ENCODE measurements at regions not wholly inside any gene's neighbourhood (a gene's known extent, or its start where the extent isn't known, plus 50 kb on each side); places are given as distances from the start of the nearest gene placed in this dataset.

DNA sequence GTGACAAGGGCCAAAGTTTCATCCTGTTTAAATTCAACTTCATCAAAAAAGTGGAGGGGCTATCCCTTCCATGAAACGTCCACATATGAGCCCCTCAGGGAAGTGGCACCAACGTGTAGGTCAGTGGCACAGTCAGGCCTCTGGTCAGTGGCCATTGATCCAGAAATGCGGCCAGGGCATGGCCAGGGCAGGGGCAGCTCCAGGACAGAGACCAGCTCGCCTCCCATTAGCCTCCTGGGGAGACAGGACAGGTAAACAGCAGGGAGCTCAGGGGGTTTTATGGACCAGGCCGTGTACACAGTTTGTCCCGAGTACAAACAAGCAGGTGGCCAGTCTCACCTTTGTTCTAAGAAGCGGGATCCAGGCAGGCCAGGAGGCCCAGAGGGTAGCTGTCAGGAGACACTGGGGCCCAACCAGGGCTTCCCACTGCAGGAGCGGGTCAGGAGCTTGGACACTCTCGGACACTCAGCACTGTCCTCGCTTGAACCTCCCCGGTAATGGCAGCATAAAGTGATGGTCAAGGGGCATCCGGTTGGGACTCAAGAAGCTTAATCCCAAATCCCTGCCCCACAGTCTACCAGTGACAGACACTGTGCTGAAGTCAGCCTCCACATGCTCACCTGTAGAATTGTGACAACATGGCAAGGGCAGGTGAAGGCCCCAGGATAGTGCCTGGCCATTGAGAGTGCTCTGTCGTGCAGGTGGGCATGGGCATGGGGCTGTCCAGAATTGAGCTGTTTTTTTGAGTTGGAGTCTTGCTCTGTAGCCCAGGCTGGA, 144.1 kb upstream of the ERRFI1 start (continued):
- TF ChIP-seq ELK1 (IDR thresholded peaks at IDR 0.05; ENCODE audit: borderline replicate concordance, low read depth, low read length) = no peak
- no peak for TF ChIP-seq POLR2A (IDR thresholded peaks at IDR 0.05; ENCODE audit: low read depth, low read length)

DNA sequence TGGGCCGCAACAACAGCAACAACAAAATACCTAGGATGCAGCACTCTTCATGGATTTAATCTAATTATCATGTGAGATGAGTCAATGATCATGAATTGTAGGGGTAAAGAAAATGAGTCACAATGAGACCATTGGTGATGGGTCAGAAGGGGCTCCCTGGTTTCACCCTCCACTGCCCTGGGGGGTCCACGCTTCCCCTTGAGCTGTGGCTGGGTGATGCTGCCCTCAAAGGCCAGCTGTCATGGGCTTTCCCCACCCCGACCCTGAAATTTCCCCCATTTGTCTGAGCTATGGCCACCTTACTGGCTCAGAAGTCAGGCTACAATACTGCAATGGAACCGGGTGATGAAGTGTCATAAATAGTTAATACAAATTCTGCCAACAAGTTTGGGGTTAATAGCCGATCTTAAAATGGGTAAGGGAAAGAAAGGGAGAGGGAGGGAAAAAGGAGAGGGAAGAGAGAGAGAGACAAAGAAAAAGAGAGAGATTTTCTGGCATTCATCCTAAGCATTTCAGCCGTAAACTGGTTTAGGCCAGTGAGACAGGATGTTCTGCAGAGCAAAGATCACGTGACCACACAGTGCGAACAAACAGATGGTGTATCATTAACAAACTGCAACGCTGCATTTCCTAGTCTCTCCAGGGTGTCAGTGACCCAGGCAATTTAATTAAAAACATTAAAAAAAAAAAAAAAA, 143.4 kb upstream of the ERRFI1 start:
- dilution Hi-C loops (cut with HindIII; ENCODE audit: low sequenced_read_pairs, unreplicated experiment) = no loop called here
- H3K79me1 ChIP-seq (ENCODE audit: low read depth in 1 of 2, low read length in 2 of 2) = no peaks in the 10 kb centered on the region
- H3K9me3 ChIP-seq (ENCODE audit: control insufficient read depth, insufficient read depth, low read length) = no peaks in the 10 kb centered on the region
- peak overlapping the region; percentile 91 for H3K4ac ChIP-seq (ENCODE audit: low read depth, low read length)
- H3K56ac ChIP-seq (ENCODE audit: extremely low read depth, insufficient read depth, low read length) = peak overlapping the region; percentile 21
- peak overlapping the region; percentile 96 for H2BK20ac ChIP-seq (ENCODE audit: low read depth, low read length)
- H2BK15ac ChIP-seq (ENCODE audit: low read depth, low read length) = peak overlapping the region; percentile 89; the same call in 2 of the 3 replicates
- H2AK9ac ChIP-seq (replicated peaks; ENCODE audit: low read depth, low read length, poor library complexity) = peak overlapping the region; percentile 66
- H4K91ac ChIP-seq (ENCODE audit: insufficient read depth, low read depth, low read length) = peak overlapping the region; percentile 79
- BruUV-seq (replicated peaks) = no TSS peak
- peak overlapping the region; percentile 72 for H2AFZ ChIP-seq (replicated peaks; ENCODE audit: low read length, poor library complexity)
- DNase-seq = peak; percentile 89
- H4K20me1 ChIP-seq (ENCODE audit: insufficient read depth, low read length) = no peaks in the 10 kb centered on the region
- no peaks in the 10 kb centered on the region for H3K27me3 ChIP-seq (ENCODE audit: control insufficient read depth, insufficient read depth, low read length)
- POLR2A ChIA-PET (ENCODE audit: unreplicated experiment) = interaction anchor here (0.6 kb wide), 1 partner anchor 14 kb away, joined by 4 read pairs; no protein-coding TSS in a partner anchor
- peak overlapping the region; percentile 66 to 96 for H4K8ac ChIP-seq (ENCODE audit: low read depth in 2 of 2, low read length in 2 of 2)
- peak overlapping the region; percentile 24; the same call in 1 of the 2 replicates for H3K4me2 ChIP-seq (ENCODE audit: low read depth, low read length)
- peak overlapping the region; percentile 57 for H3K23ac ChIP-seq (ENCODE audit: low read depth, low read length)
- CTCF ChIA-PET = no interaction called here
- ATAC-seq (ENCODE audit: low read depth) = peak; percentile 88
- in situ Hi-C loops (cut with MboI; ENCODE audit: low sequenced_read_pairs) = no loop called here
- H3K9ac ChIP-seq (ENCODE audit: low read depth, low read length) = peak overlapping the region; percentile 24; the same call in 1 of the 2 replicates
- H3K4me1 ChIP-seq (ENCODE audit: control insufficient read depth, insufficient read depth, low read length) = peaks cover 12% of the 10 kb centered on the region
- 0% methylated on average over 2 of the region's 9 CpGs; no CpG with 5 or more reads in 1 of the 2 experiments for WGBS, 2 experiments (ENCODE audit: extremely low coverage in 2 of 2, insufficient read length in 1 of 2)
- peak overlapping the region; percentile 96 for H2BK120ac ChIP-seq (ENCODE audit: low read depth, low read length)
- H3K36me3 ChIP-seq (ENCODE audit: control insufficient read depth, insufficient read depth, low read length) = no peaks in the 10 kb centered on the region
- H2BK5ac ChIP-seq (ENCODE audit: low read depth, low read length, poor library complexity, severe bottlenecking) = peak overlapping the region; percentile 91
- H4K5ac ChIP-seq (ENCODE audit: low read depth, low read length) = peak overlapping the region; percentile 92
- H2AK5ac ChIP-seq (ENCODE audit: low read depth, low read length) = peak overlapping the region; percentile 87
- H3K4me3 ChIP-seq (ENCODE audit: insufficient read depth, low read depth, low read length) = no peak overlapping the region
- peak overlapping the region; percentile 75 for H3K14ac ChIP-seq (replicated peaks; ENCODE audit: low read depth, low read length)
- H3K18ac ChIP-seq (ENCODE audit: low read depth, low read length) = peak overlapping the region; percentile 80
- intact Hi-C loops (cut with micrococcal nuclease) = no loop called here
- H3K27ac ChIP-seq (ENCODE audit: insufficient read depth, low read length) = peak overlapping the region; percentile 89
- peaks cover 19% of the 10 kb centered on the region for H3K9me1 ChIP-seq (ENCODE audit: insufficient read depth, low read length)
- TF ChIP-seq FOS (IDR thresholded peaks at IDR 0.05; ENCODE audit: low read depth, low read length) (0 out of 2 replicates have a peak, but pooled peaks have one; percentile 12), CTCF (conservative IDR thresholded peaks at IDR 0.05; ENCODE audit: low read depth, low read length) (no peak), MAZ (IDR thresholded peaks at IDR 0.05; ENCODE audit: borderline replicate concordance, low read depth, low read length) (no peak), MAFK (IDR thresholded peaks at IDR 0.05; ENCODE audit: low read depth, low read length) (peak; percentile 36), RCOR1 (IDR thresholded peaks at IDR 0.05; ENCODE audit: insufficient replicate concordance, low read length) (no peak), SMC3 (IDR thresholded peaks at IDR 0.05; ENCODE audit: low read depth, low read length) (no peak), POLR2A (IDR thresholded peaks at IDR 0.05; ENCODE audit: low read depth, low read length) (no peak), RFX5 (IDR thresholded peaks at IDR 0.05; ENCODE audit: low read depth, low read length) (no peak), CHD1 (IDR thresholded peaks at IDR 0.05; ENCODE audit: low read depth, low read length) (no peak), BHLHE40 (IDR thresholded peaks at IDR 0.05; ENCODE audit: low read depth, low read length) (peak; percentile 75), CEBPB (IDR thresholded peaks at IDR 0.05; ENCODE audit: low read depth, low read length) (no peak)
